Kidney (tissue), 13 donors: ENCODE measurements at regions not wholly inside any gene's neighbourhood (a gene's known extent, or its start where the extent isn't known, plus 50 kb on each side); places are given as distances from the start of the nearest gene placed in this dataset.

Experiments used
- DNase-seq, 5 donors: peaks; one replicate each; pipeline ENCODE4 v3.0.0-alpha.2; 2013 to 2020
- FAIRE-seq: peaks from 2 replicates; lab custom pipeline; 2012; peaks lifted over from hg19 to GRCh38; lab: Jason Lieb, UNC
- H3K27ac ChIP-seq, 2 donors: one replicate each; pipeline ENCODE4 v1.7.0; 2013; ENCODE audit warnings: low read depth in 2 of 2, low read length in 2 of 2, inconsistent platforms in 1 of 2
- H3K27me3 ChIP-seq: one replicate; pipeline ENCODE4 v1.7.1; 2013; ENCODE audit warnings: low read length, inconsistent platforms; ENCODE audit not compliant: control insufficient read depth, insufficient read depth
- H3K36me3 ChIP-seq, 3 donors: one replicate each; pipeline versions ENCODE4 v1.7.0 to v1.7.1; 2013; ENCODE audit warnings: low read length in 3 of 3, control low read depth in 1 of 3, inconsistent platforms in 1 of 3; ENCODE audit not compliant: insufficient read depth in 3 of 3, control insufficient read depth in 2 of 3
- H3K4me1 ChIP-seq, 3 donors: one replicate each; pipeline versions ENCODE4 v1.7.0 to v1.7.1; 2013; ENCODE audit warnings: low read length in 3 of 3, inconsistent platforms in 1 of 3, low read depth in 1 of 3; ENCODE audit not compliant: control insufficient read depth in 2 of 3, insufficient read depth in 2 of 3
- H3K4me3 ChIP-seq, 3 donors: one replicate each; pipeline versions ENCODE4 v1.7.0 to v1.8.1; 2013; ENCODE audit warnings: low read length in 3 of 3, control low read depth in 1 of 3, inconsistent platforms in 1 of 3
- H3K9ac ChIP-seq, 3 donors: one replicate each; pipeline versions ENCODE4 v1.7.0 to v1.7.1; 2013; ENCODE audit warnings: low read length in 3 of 3, control low read depth in 1 of 3, inconsistent platforms in 1 of 3
- H3K9me3 ChIP-seq, 3 donors: one replicate each; pipeline versions ENCODE4 v1.7.0 to v1.7.1; 2013; ENCODE audit warnings: low read length in 3 of 3, control low read depth in 1 of 3, inconsistent platforms in 1 of 3; ENCODE audit not compliant: control insufficient read depth in 2 of 3, insufficient read depth in 1 of 3
- CTCF ChIP-seq: IDR thresholded peaks from 3 replicates; pipeline ENCODE4 v1.5.1; 2012; ENCODE audit warnings: mild to moderate bottlenecking, moderate library complexity, borderline replicate concordance; ENCODE audit not compliant: insufficient read depth; ENCODE audit errors: extremely low read depth
- intact Hi-C: fragments of 100-400 bp; cut with DNase I; formaldehyde crosslinking; loops from one replicate; pipeline ENCODE4 v1.11.1; 2022
- donor health status: control.
- donor health status: control.
- donor health status: control.
- donor health status: control.
- donor health status: control.
- donor health status: DM: yes; HTN: yes; CAD: no.
- donor health status: Normal renal cell carcinoma (clear cell type).

- peaks cover 0 to 8% (median 6%) of the 10 kb centered on the region in 3 donors for H3K4me1 ChIP-seq
- no peaks in the 10 kb centered on the region for H3K36me3 ChIP-seq
- TF ChIP-seq CTCF: no peak
- no peak overlapping the region for H3K27ac ChIP-seq
- FAIRE-seq: no peak
- no peak overlapping the region for H3K9ac ChIP-seq
- no peaks in the 10 kb centered on the region for H3K27me3 ChIP-seq
- intact Hi-C loops: no loop called here
- DNase-seq: no peak
- no peaks in the 10 kb centered on the region for H3K9me3 ChIP-seq
- no peak overlapping the region for H3K4me3 ChIP-seq
Measured at GRCh38 chr2:173431191-173431590, 76.5 kb downstream of the CDCA7 start.

- TF ChIP-seq CTCF: no peak
- no peaks in the 10 kb centered on the region for H3K9me3 ChIP-seq
- H3K27me3 ChIP-seq: no peaks in the 10 kb centered on the region
- intact Hi-C loops: no loop called here
- H3K27ac ChIP-seq: no peak overlapping the region
- FAIRE-seq: no peak
- H3K4me3 ChIP-seq: no peak overlapping the region
- no peaks in the 10 kb centered on the region for H3K36me3 ChIP-seq
- DNase-seq: no peak
- no peak overlapping the region for H3K9ac ChIP-seq
- peaks cover 0 to 8% (median 6%) of the 10 kb centered on the region in 3 donors for H3K4me1 ChIP-seq
Measured at GRCh38 chr2:173432049-173432754, 77.5 kb downstream of the CDCA7 start.

GRCh38 chr2:173434762-173435569, 80.3 kb downstream of the CDCA7 start:
- no peak for FAIRE-seq
- no peaks in the 10 kb centered on the region for H3K9me3 ChIP-seq
- no peak for TF ChIP-seq CTCF
- no peaks in the 10 kb centered on the region for H3K4me1 ChIP-seq
- DNase-seq: no peak
- H3K27me3 ChIP-seq: no peaks in the 10 kb centered on the region
- no peak overlapping the region for H3K4me3 ChIP-seq
- H3K36me3 ChIP-seq: no peaks in the 10 kb centered on the region
- H3K27ac ChIP-seq: no peak overlapping the region
- no peak overlapping the region for H3K9ac ChIP-seq
- intact Hi-C loops: no loop called here
